ENCODE measurements at regions not wholly inside any gene's neighbourhood (a gene's known extent, or its start where the extent isn't known, plus 50 kb on each side); places are given as distances from the start of the nearest gene placed in this dataset.
A peak's percentile ranks its signal among the peaks of the same experiment; 100 is the strongest.

- no peak for DNase-seq
Observed at GRCh38 chr10:78961760-78962159, 107.0 kb upstream of the ZMIZ1 start.

GRCh38 chr10:78963074-78964034, 105.4 kb upstream of the ZMIZ1 start:
- DNase-seq = no peak

GRCh38 chr10:78964274-78964951, 104.4 kb upstream of the ZMIZ1 start:
- DNase-seq = no peak

GRCh38 chr10:78964952-78965633, 103.7 kb upstream of the ZMIZ1 start:
- peak; percentile 38 to 54 for DNase-seq

GRCh38 chr10:78966182-78966787, 102.5 kb upstream of the ZMIZ1 start:
- no peak for DNase-seq

GRCh38 chr10:78966844-78967488, 101.8 kb upstream of the ZMIZ1 start:
- DNase-seq = no peak

- DNase-seq = no peak
Observed at GRCh38 chr10:78968300-78968942, 100.3 kb upstream of the ZMIZ1 start.

- DNase-seq = no peak
Observed at GRCh38 chr10:78968943-78969342, 99.8 kb upstream of the ZMIZ1 start.

- DNase-seq = no peak
Observed at GRCh38 chr10:78969719-78970118, 99.0 kb upstream of the ZMIZ1 start.

- DNase-seq = no peak
Observed at GRCh38 chr10:78970261-78970660, 98.5 kb upstream of the ZMIZ1 start.

- DNase-seq = no peak
Observed at GRCh38 chr10:78971094-78971682, 97.6 kb upstream of the ZMIZ1 start.

GRCh38 chr10:78972160-78972946, 96.4 kb upstream of the ZMIZ1 start:
- DNase-seq = peak in 1 of 2 experiments; percentile 18

GRCh38 chr10:78972947-78973900, 95.5 kb upstream of the ZMIZ1 start:
- peak; percentile 69 to 84 for DNase-seq

- peak in 1 of 2 experiments; percentile 64 for DNase-seq
Observed at GRCh38 chr10:78973901-78974616, 94.7 kb upstream of the ZMIZ1 start.

GRCh38 chr10:78974617-78975317, 94.0 kb upstream of the ZMIZ1 start:
- peak; percentile 58 to 61 for DNase-seq

- no peak for DNase-seq
Observed at GRCh38 chr10:78975926-78976325, 92.8 kb upstream of the ZMIZ1 start.

- no peak for DNase-seq
Observed at GRCh38 chr10:78976825-78977755, 91.7 kb upstream of the ZMIZ1 start.
